Progenitor cell of endocrine pancreas (in vitro differentiated cells): ENCODE measurements at regions not wholly inside any gene's neighbourhood (a gene's known extent, or its start where the extent isn't known, plus 50 kb on each side); places are given as distances from the start of the nearest gene placed in this dataset.

Experiments used
- DNase-seq: peaks from one replicate; pipeline ENCODE4 v3.0.0; 2021; ENCODE audit warnings: low spot score; ENCODE audit not compliant: unreplicated experiment
- H3K27ac Mint-ChIP-seq: 2 replicates; pipeline ENCODE4 v1.8.0; 2021; ENCODE audit warnings: mild to moderate bottlenecking, moderate library complexity, mixed read lengths
- H3K27me3 Mint-ChIP-seq: 2 replicates; pipeline ENCODE4 v1.8.0; 2021; ENCODE audit warnings: mixed read lengths
- H3K36me3 Mint-ChIP-seq: 2 replicates; pipeline ENCODE4 v1.8.0; 2022; ENCODE audit warnings: mixed read lengths; ENCODE audit not compliant: insufficient read depth
- H3K4me1 Mint-ChIP-seq: 2 replicates; pipeline ENCODE4 v1.8.0; 2021; ENCODE audit warnings: low read depth, mixed read lengths
- H3K4me3 Mint-ChIP-seq: 2 replicates; pipeline ENCODE4 v1.8.0; 2021; ENCODE audit warnings: low read depth, mild to moderate bottlenecking, moderate library complexity, mixed read lengths
- H3K9me3 Mint-ChIP-seq: 2 replicates; pipeline ENCODE4 v1.8.0; 2021; ENCODE audit warnings: low read depth, mixed read lengths
- CTCF ChIP-seq: fragments of 200-600 bp; sonication (generic); IDR thresholded peaks from one replicate; pipeline ENCODE4 v1.5.0; 2021; ENCODE audit warnings: antibody characterized with exemption, mild to moderate bottlenecking; ENCODE audit not compliant: unreplicated experiment

DNA sequence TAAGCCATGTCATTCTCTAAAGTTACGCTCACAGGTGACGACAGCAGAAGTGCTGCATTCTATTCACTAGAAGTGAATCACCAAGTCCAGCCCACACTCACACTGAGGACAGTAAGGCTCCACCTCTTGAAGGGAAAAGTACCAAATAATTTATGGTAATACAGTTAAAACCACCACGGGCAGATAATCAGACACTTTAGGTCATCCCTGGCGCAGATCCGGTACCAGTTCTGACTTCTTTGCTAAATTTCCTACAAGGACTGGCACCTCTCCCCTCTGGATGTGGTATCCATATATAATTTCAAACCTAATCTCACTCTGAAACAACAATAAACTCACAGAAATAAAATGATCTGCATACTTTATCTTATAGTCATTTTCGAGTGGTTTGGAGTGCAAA lies 954.7 kb upstream of the GHITM start:
- peaks cover 3% of the 10 kb centered on the region for H3K9me3 Mint-ChIP-seq

GRCh38 chr10:83190614-83191013 lies 948.7 kb upstream of the GHITM start:
- TF ChIP-seq CTCF, result no peak
- Mint-ChIP-seq H3K4me1 (peaks cover 2% of the 10 kb centered on the region), H3K27ac (no peak overlapping the region), H3K36me3 (no peaks in the 10 kb centered on the region), H3K27me3 (no peaks in the 10 kb centered on the region), H3K4me3 (no peak overlapping the region), H3K9me3 (peaks cover 3% of the 10 kb centered on the region)
- DNase-seq, result no peak

More for the DNA sequence above, 954.7 kb upstream of the GHITM start:
- DNase-seq, result no peak
- Mint-ChIP-seq H3K36me3 (no peaks in the 10 kb centered on the region), H3K27me3 (no peaks in the 10 kb centered on the region), H3K4me1 (no peaks in the 10 kb centered on the region), H3K4me3 (no peak overlapping the region), H3K27ac (no peak overlapping the region)
- TF ChIP-seq CTCF, result no peak

- H3K4me1 Mint-ChIP-seq, result peaks cover 2% of the 10 kb centered on the region
- TF ChIP-seq CTCF, result no peak
- H3K36me3 Mint-ChIP-seq, result no peaks in the 10 kb centered on the region
- H3K4me3 Mint-ChIP-seq, result no peak overlapping the region
- H3K27ac Mint-ChIP-seq, result no peak overlapping the region
- H3K27me3 Mint-ChIP-seq, result no peaks in the 10 kb centered on the region
- DNase-seq, result no peak
- H3K9me3 Mint-ChIP-seq, result no peaks in the 10 kb centered on the region
These were observed 946.3 kb upstream of the GHITM start for GRCh38 chr10:83193026-83193425.

DNA sequence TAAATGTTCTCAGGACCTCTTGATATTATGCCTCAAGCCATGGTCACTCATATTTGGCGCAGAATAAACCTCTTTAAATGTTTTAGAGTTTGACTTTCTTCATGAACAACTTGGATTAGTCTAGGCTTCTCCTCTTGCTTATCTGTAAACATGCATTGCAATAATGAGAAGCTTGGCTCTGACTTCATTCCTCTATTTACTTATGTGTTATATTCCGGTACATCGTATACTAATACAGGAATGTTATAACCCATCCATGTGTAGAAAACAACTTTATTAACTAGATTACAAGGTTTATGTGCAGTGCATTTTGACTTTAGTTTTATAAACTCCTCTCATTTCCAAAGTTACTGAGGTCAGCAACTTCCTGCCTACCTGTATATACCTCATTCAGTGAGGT lies 944.3 kb upstream of the GHITM start:
- no peak for TF ChIP-seq CTCF
- Mint-ChIP-seq H3K9me3 (no peaks in the 10 kb centered on the region), H3K4me3 (no peak overlapping the region), H3K36me3 (no peaks in the 10 kb centered on the region), H3K27me3 (no peaks in the 10 kb centered on the region), H3K27ac (no peak overlapping the region), H3K4me1 (peaks cover 2% of the 10 kb centered on the region)
- DNase-seq, result no peak

- H3K36me3 Mint-ChIP-seq, result peaks cover 1% of the 10 kb centered on the region
- H3K9me3 Mint-ChIP-seq, result peaks cover 12% of the 10 kb centered on the region
- no peak overlapping the region for H3K4me3 Mint-ChIP-seq
- DNase-seq, result no peak
- no peak overlapping the region for H3K27ac Mint-ChIP-seq
- no peak for TF ChIP-seq CTCF
- H3K4me1 Mint-ChIP-seq, result no peaks in the 10 kb centered on the region
- no peaks in the 10 kb centered on the region for H3K27me3 Mint-ChIP-seq
These were observed 939.9 kb upstream of the GHITM start for GRCh38 chr10:83199374-83199773.
